IMR-90 (cell line): ENCODE measurements at regions not wholly inside any gene's neighbourhood (a gene's known extent, or its start where the extent isn't known, plus 50 kb on each side); places are given as distances from the start of the nearest gene placed in this dataset.

Source experiments
- CTCF ChIP-seq: conservative IDR thresholded peaks from 2 replicates; pipeline ENCODE4 v1.5.1; 2012; ENCODE audit warnings: mild to moderate bottlenecking, low read depth, low read length, improper control_type of control experiment
- POLR2A ChIP-seq: IDR thresholded peaks from 2 replicates; pipeline ENCODE4 v1.6.1; 2012; ENCODE audit warnings: mild to moderate bottlenecking, low read depth, low read length

- TF ChIP-seq CTCF (no peak), POLR2A (no peak)
Observed at GRCh38 chr17:77326076-77326591, 185.4 kb downstream of the SEC14L1 start.
